ENCODE measurements at regions not wholly inside any gene's neighbourhood (a gene's known extent, or its start where the extent isn't known, plus 50 kb on each side); places are given as distances from the start of the nearest gene placed in this dataset.

DNA sequence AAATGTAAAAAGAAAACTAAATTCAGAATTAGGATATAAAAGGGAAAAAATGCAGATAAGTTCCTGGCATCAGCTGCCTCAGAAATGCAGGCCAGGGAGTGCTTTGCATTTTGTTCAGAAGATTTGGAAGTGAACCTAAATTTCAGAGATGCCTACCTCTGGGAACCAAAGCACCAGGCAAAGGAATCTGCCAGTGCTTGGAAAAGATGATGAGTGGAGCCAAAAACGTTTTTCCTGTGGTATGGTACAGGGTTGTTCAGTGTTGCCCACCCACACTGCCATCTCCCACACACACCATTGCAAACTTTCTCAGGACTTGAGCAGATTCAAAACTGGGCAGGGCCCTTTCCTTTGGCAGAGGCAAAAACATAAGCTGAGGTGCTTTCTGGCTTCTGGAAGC, 349.5 kb downstream of the TGFB2 start:
- Mint-ChIP-seq H3K36me3 (ENCODE audit: unreplicated experiment) (no peaks in the 10 kb centered on the region), H3K4me3 (ENCODE audit: unreplicated experiment) (no peak overlapping the region), H3K9me3 (ENCODE audit: unreplicated experiment) (no peaks in the 10 kb centered on the region), H3K27me3 (ENCODE audit: unreplicated experiment) (no peaks in the 10 kb centered on the region), H3K4me1 (ENCODE audit: unreplicated experiment) (peaks cover 9% of the 10 kb centered on the region), H3K27ac (ENCODE audit: unreplicated experiment) (no peak overlapping the region)
- no peak for DNase-seq (ENCODE audit: extremely low spot score, unreplicated experiment)
- TF ChIP-seq, protein P1, sequence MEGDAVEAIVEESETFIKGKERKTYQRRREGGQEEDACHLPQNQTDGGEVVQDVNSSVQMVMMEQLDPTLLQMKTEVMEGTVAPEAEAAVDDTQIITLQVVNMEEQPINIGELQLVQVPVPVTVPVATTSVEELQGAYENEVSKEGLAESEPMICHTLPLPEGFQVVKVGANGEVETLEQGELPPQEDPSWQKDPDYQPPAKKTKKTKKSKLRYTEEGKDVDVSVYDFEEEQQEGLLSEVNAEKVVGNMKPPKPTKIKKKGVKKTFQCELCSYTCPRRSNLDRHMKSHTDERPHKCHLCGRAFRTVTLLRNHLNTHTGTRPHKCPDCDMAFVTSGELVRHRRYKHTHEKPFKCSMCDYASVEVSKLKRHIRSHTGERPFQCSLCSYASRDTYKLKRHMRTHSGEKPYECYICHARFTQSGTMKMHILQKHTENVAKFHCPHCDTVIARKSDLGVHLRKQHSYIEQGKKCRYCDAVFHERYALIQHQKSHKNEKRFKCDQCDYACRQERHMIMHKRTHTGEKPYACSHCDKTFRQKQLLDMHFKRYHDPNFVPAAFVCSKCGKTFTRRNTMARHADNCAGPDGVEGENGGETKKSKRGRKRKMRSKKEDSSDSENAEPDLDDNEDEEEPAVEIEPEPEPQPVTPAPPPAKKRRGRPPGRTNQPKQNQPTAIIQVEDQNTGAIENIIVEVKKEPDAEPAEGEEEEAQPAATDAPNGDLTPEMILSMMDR (IDR thresholded peaks at IDR 0.05): no peak

DNA sequence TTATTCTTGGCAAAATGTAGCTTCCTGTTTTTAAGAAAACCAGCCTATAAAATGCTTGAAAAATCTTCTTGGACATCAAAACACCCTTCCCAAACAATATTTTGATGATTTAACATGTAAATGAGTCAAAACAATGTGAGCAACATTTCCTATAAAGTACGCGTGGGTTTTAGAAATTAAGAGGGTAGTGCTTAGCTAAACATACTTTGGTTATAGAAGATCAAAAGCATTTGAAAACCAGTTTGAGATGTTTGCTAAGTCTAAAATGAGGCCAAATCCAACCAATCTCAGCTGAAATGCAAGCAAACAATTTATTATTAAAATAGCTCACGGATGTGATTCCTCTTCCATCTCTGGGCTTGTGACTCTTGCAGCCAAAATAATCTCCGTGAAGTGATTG, 350.4 kb downstream of the TGFB2 start:
- TF ChIP-seq, protein P1 (IDR thresholded peaks at IDR 0.05): no peak
- Mint-ChIP-seq H3K4me3 (ENCODE audit: unreplicated experiment) (no peak overlapping the region), H3K36me3 (ENCODE audit: unreplicated experiment) (no peaks in the 10 kb centered on the region), H3K27ac (ENCODE audit: unreplicated experiment) (no peak overlapping the region), H3K9me3 (ENCODE audit: unreplicated experiment) (no peaks in the 10 kb centered on the region), H3K27me3 (ENCODE audit: unreplicated experiment) (no peaks in the 10 kb centered on the region), H3K4me1 (ENCODE audit: unreplicated experiment) (peaks cover 18% of the 10 kb centered on the region)
- DNase-seq (ENCODE audit: extremely low spot score, unreplicated experiment): no peak

DNA sequence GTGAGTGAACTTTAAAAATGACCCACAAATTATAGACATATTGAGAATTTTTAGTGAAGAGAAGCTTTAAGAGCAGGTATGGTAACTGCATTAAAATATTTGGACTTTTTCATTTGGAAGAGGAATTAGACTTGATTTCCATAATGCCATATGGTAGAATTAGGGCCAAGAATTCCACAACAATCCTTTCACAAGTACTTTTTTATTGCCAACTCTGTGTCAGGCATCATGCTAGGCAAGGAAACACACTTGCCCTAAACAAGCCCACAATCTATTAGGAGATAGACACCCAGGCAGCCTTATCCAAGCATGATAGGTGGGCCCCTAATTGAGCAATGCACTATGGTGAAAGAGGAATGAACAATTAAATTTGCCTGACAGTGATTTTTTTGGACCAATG, 353.0 kb downstream of the TGFB2 start:
- DNase-seq (ENCODE audit: extremely low spot score, unreplicated experiment): no peak
- no peaks in the 10 kb centered on the region for H3K27me3 Mint-ChIP-seq (ENCODE audit: unreplicated experiment)
- H3K9me3 Mint-ChIP-seq (ENCODE audit: unreplicated experiment): no peaks in the 10 kb centered on the region
- H3K27ac Mint-ChIP-seq (ENCODE audit: unreplicated experiment): no peak overlapping the region
- no peaks in the 10 kb centered on the region for H3K36me3 Mint-ChIP-seq (ENCODE audit: unreplicated experiment)
- TF ChIP-seq, protein P1 (IDR thresholded peaks at IDR 0.05): no peak
- no peak overlapping the region for H3K4me3 Mint-ChIP-seq (ENCODE audit: unreplicated experiment)
- H3K4me1 Mint-ChIP-seq (ENCODE audit: unreplicated experiment): peaks cover 19% of the 10 kb centered on the region

DNA sequence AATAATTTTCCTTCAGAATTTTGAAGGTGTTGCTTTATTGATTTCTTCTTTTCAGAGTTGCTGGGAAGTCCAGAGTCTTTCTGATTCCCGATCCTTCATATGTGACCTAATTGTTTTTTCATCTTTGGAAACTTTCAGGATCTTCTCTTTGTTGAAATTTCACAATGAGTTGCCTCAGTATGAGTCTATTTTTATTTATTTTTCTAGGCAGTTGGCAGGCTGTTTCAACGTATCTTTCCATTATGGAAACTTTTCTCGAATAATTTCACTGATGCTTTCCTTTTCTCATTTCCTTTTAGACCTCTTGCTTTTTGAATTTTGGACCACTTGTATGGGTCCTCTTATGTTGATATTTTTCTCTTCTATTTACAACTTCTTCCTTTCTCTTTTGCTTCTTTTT, 354.3 kb downstream of the TGFB2 start:
- DNase-seq (ENCODE audit: extremely low spot score, unreplicated experiment): no peak
- Mint-ChIP-seq H3K27ac (ENCODE audit: unreplicated experiment) (peak overlapping the region; percentile 68), H3K27me3 (ENCODE audit: unreplicated experiment) (no peaks in the 10 kb centered on the region), H3K4me1 (ENCODE audit: unreplicated experiment) (peaks cover 19% of the 10 kb centered on the region), H3K36me3 (ENCODE audit: unreplicated experiment) (no peaks in the 10 kb centered on the region), H3K4me3 (ENCODE audit: unreplicated experiment) (no peak overlapping the region), H3K9me3 (ENCODE audit: unreplicated experiment) (no peaks in the 10 kb centered on the region)
- TF ChIP-seq, protein P1 (IDR thresholded peaks at IDR 0.05): no peak

DNA sequence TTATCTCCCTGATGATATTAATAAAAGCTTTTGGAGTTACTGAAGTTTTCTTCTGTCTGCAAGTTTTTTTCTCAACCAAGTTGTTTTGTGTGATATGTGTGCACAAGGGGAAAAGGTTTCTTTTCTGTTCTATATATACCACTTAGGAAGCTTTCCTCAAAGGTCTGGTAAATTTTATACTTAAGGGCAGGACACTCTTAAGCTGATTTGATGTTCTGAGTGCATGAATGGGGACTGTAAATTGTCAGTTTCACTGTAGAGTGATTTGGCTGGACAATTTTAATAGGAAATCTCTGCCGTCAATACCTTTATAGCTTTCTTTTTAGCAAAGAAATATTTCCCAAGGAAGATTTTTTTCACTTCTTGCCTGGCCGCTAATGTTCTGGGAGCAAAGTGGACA, 354.7 kb downstream of the TGFB2 start:
- peak overlapping the region; percentile 68 for H3K27ac Mint-ChIP-seq (ENCODE audit: unreplicated experiment)

More for the DNA sequence above, 354.7 kb downstream of the TGFB2 start:
- no peak overlapping the region for H3K4me3 Mint-ChIP-seq (ENCODE audit: unreplicated experiment)
- H3K27me3 Mint-ChIP-seq (ENCODE audit: unreplicated experiment): no peaks in the 10 kb centered on the region
- H3K4me1 Mint-ChIP-seq (ENCODE audit: unreplicated experiment): peaks cover 22% of the 10 kb centered on the region
- TF ChIP-seq, protein P1 (IDR thresholded peaks at IDR 0.05): no peak
- H3K9me3 Mint-ChIP-seq (ENCODE audit: unreplicated experiment): no peaks in the 10 kb centered on the region
- no peak for DNase-seq (ENCODE audit: extremely low spot score, unreplicated experiment)
- no peaks in the 10 kb centered on the region for H3K36me3 Mint-ChIP-seq (ENCODE audit: unreplicated experiment)

Measured in osteocyte (in vitro differentiated cells).